ENCODE measurements at regions not wholly inside any gene's neighbourhood (a gene's known extent, or its start where the extent isn't known, plus 50 kb on each side); places are given as distances from the start of the nearest gene placed in this dataset.

GRCh38 chr7:159238541-159238940 is 93.9 kb upstream of the VIPR2 start:
- no peak for DNase-seq (ENCODE audit: low spot score)
- no peak for TF ChIP-seq CTCF (IDR thresholded peaks at IDR 0.05)
- Histone ChIP-seq H3K27ac (no peak overlapping the region), H3K4me3 (no peak overlapping the region)

- no peak overlapping the region for H3K4me3 ChIP-seq
- TF ChIP-seq CTCF (IDR thresholded peaks at IDR 0.05): no peak
- DNase-seq (ENCODE audit: low spot score): no peak
- H3K27ac ChIP-seq: no peak overlapping the region
Observed at GRCh38 chr7:159237022-159237653, 92.5 kb upstream of the VIPR2 start.

- DNase-seq (ENCODE audit: low spot score): no peak
- H3K27ac ChIP-seq: no peak overlapping the region
- TF ChIP-seq CTCF (IDR thresholded peaks at IDR 0.05): no peak
- no peak overlapping the region for H3K4me3 ChIP-seq
Observed at GRCh38 chr7:159231017-159231416, 86.3 kb upstream of the VIPR2 start.

- no peak overlapping the region for H3K27ac ChIP-seq
- no peak for DNase-seq (ENCODE audit: low spot score)
- no peak overlapping the region for H3K4me3 ChIP-seq
- TF ChIP-seq CTCF (IDR thresholded peaks at IDR 0.05): no peak
Observed at GRCh38 chr7:159229683-159230475, 85.2 kb upstream of the VIPR2 start.

GRCh38 chr7:159227433-159227832 is 82.8 kb upstream of the VIPR2 start:
- Histone ChIP-seq H3K27ac (no peak overlapping the region), H3K4me3 (no peak overlapping the region)
- DNase-seq (ENCODE audit: low spot score): no peak
- no peak for TF ChIP-seq CTCF (IDR thresholded peaks at IDR 0.05)

GRCh38 chr7:159226011-159226702 is 81.5 kb upstream of the VIPR2 start:
- no peak overlapping the region for H3K27ac ChIP-seq
- H3K4me3 ChIP-seq: no peak overlapping the region
- DNase-seq (ENCODE audit: low spot score): no peak
- no peak for TF ChIP-seq CTCF (IDR thresholded peaks at IDR 0.05)
